Psoas muscle (tissue), 7 donors: ENCODE measurements at regions not wholly inside any gene's neighbourhood (a gene's known extent, or its start where the extent isn't known, plus 50 kb on each side); places are given as distances from the start of the nearest gene placed in this dataset.

Source experiments
- ATAC-seq, 4 donors: fragments of 200-7000 bp; cut with Tn5 transposase; one replicate each; pipeline ENCODE4 v1.9.1; 2020; ENCODE audit warnings: moderate library complexity in 3 of 4, mild to moderate bottlenecking in 2 of 4
- DNase-seq, 2 donors: peaks; one replicate each; pipeline ENCODE4 v3.0.0-alpha.2; 2020
- H3K27ac ChIP-seq: fragments of 200-600 bp; one replicate; pipeline ENCODE4 v1.8.0; 2022
- H3K27me3 ChIP-seq, 3 donors: fragments of 200-600 bp in 1 of 3; one replicate each; pipeline versions ENCODE4 v1.6.1 to v1.8.0; 2013 to 2022; ENCODE audit warnings: low read length in 2 of 3, mild to moderate bottlenecking in 2 of 3, moderate library complexity in 1 of 3; ENCODE audit not compliant: insufficient read depth in 3 of 3
- H3K36me3 ChIP-seq, 2 donors: fragments of 200-600 bp in 1 of 2; one replicate each; pipeline versions ENCODE4 v1.6.1 to v1.8.0; 2013 to 2022; ENCODE audit warnings: low read depth in 1 of 2, mild to moderate bottlenecking in 1 of 2, moderate library complexity in 1 of 2; ENCODE audit not compliant: insufficient read depth in 1 of 2
- H3K4me1 ChIP-seq: fragments of 200-600 bp; one replicate; pipeline ENCODE4 v1.8.0; 2022
- H3K4me3 ChIP-seq: fragments of 200-600 bp; one replicate; pipeline ENCODE4 v1.8.0; 2022; ENCODE audit warnings: mild to moderate bottlenecking
- H3K9me3 ChIP-seq: fragments of 200-600 bp; one replicate; pipeline ENCODE4 v1.8.0; 2022
- CTCF ChIP-seq: fragments of 200-600 bp; IDR thresholded peaks from one replicate; pipeline ENCODE4 v1.8.0; 2022; ENCODE audit warnings: antibody characterized with exemption
- WGBS, 3 donors: extraction: QIAGEN DNeasy Blood & Tissue Kit; methylation state at CpG; one replicate each; pipeline versions ENCODE4 v1.1.6 to v1.1.7; 2013; 5-methylcytosine and 5-hydroxymethylcytosine counted together
- intact Hi-C, 2 donors: fragments of 100-400 bp; cut with DNase I; formaldehyde crosslinking; loops; one replicate each; pipeline versions ENCODE4 v1.11.0 to v1.14.2; 2022
- donor health status: healthy with polysubstance abuse.
- donor health status: DM: no; HTN: no; CAD: no; lungs with moderate emphysema.
- donor health status: Bipolar disorder and iron deficiency.
- donor health status: healthy.
- donor health status: DM: yes; HTN: yes; CAD: no.
- donor health status: DM: no; HTN: no; CAD: no.
- donor health status: DM: yes; HTN: yes; CAD: no.

GRCh38 chr22:27507111-27507611 lies 294.4 kb downstream of the MN1 start:
- Histone ChIP-seq H3K9me3 (no peaks in the 10 kb centered on the region), H3K4me3 (no peak overlapping the region), H3K27ac (no peak overlapping the region), H3K36me3 (no peaks in the 10 kb centered on the region), H3K4me1 (peaks cover 50% of the 10 kb centered on the region), H3K27me3 (no peaks in the 10 kb centered on the region)
- TF ChIP-seq CTCF, result no peak
- 16 to 53% (median 27%) methylated on average over 2 of the region's 2 CpGs for WGBS, 3 donors
- DNase-seq (no peak), ATAC-seq (no peak)
- intact Hi-C loops, result loop anchor here (5.0 kb wide), 2 partner anchors 125 to 295 kb away; partner anchors contain the start of gene MN1 (in 1 of the 2)

- WGBS, 3 donors, result 82 to 89% (median 85%) methylated on average over 4 of the region's 4 CpGs
- H3K27ac ChIP-seq, result no peak overlapping the region
Observed at GRCh38 chr22:27507935-27508526, 293.5 kb downstream of the MN1 start.

GRCh38 chr22:27509132-27509920 lies 292.2 kb downstream of the MN1 start:
- 45 to 52% (median 48%) methylated on average over 3 of the region's 3 CpGs for WGBS, 3 donors
- Histone ChIP-seq H3K4me3 (no peak overlapping the region), H3K36me3 (no peaks in the 10 kb centered on the region), H3K27ac (peak overlapping the region; percentile 80), H3K9me3 (no peaks in the 10 kb centered on the region), H3K27me3 (no peaks in the 10 kb centered on the region), H3K4me1 (peaks cover 48% of the 10 kb centered on the region)
- DNase-seq (no peak), ATAC-seq (peak in 2 of 4 donors; percentile 6 to 12)
- TF ChIP-seq CTCF, result no peak
- intact Hi-C loops, result loop anchor here (5.0 kb wide), 2 partner anchors 123 to 293 kb away; partner anchors contain the start of gene MN1 (in 1 of the 2)

More at GRCh38 chr22:27507935-27508526, 293.5 kb downstream of the MN1 start:
- Histone ChIP-seq H3K36me3 (no peaks in the 10 kb centered on the region), H3K9me3 (no peaks in the 10 kb centered on the region), H3K4me3 (no peak overlapping the region), H3K4me1 (peaks cover 54% of the 10 kb centered on the region), H3K27me3 (no peaks in the 10 kb centered on the region)
- intact Hi-C loops, result loop anchor here (5.0 kb wide), 2 partner anchors 124 to 294 kb away; partner anchors contain the start of gene MN1 (in 1 of the 2)
- no peak for DNase-seq
- no peak for ATAC-seq
- no peak for TF ChIP-seq CTCF

GRCh38 chr22:27510024-27510423 lies 291.5 kb downstream of the MN1 start:
- Histone ChIP-seq H3K4me3 (no peak overlapping the region), H3K36me3 (no peaks in the 10 kb centered on the region), H3K9me3 (no peaks in the 10 kb centered on the region), H3K27ac (peak overlapping the region; percentile 80), H3K4me1 (peaks cover 42% of the 10 kb centered on the region), H3K27me3 (no peaks in the 10 kb centered on the region)
- intact Hi-C loops, result no loop called here
- 24 to 33% (median 25%) methylated on average over 3 of the region's 3 CpGs for WGBS, 3 donors
- ATAC-seq, result peak; percentile 61 to 89 (median 88)
- no peak for TF ChIP-seq CTCF
- DNase-seq, result no peak
